Activated CD4-positive, alpha-beta T cell treated with anti-CD3 and anti-CD28 coated beads for 48 hours (primary cell): ENCODE measurements at regions not wholly inside any gene's neighbourhood (a gene's known extent, or its start where the extent isn't known, plus 50 kb on each side); places are given as distances from the start of the nearest gene placed in this dataset.

Source experiments
- DNase-seq: peaks from one replicate; pipeline ENCODE4 v3.0.0-alpha.2; 2020

- no peak for DNase-seq
These were observed 93.7 kb upstream of the RAB6C start for GRCh38 chr2:129885735-129886134.

- DNase-seq, result no peak
These were observed 91.7 kb upstream of the RAB6C start for GRCh38 chr2:129887688-129888266.

- DNase-seq, result no peak
These were observed 91.0 kb upstream of the RAB6C start for GRCh38 chr2:129888461-129888860.

GRCh38 chr2:129888896-129889295 lies 90.6 kb upstream of the RAB6C start:
- no peak for DNase-seq

- DNase-seq, result no peak
These were observed 87.8 kb upstream of the RAB6C start for GRCh38 chr2:129891341-129892320.

- no peak for DNase-seq
These were observed 87.1 kb upstream of the RAB6C start for GRCh38 chr2:129892360-129892759.

- DNase-seq, result no peak
These were observed 86.7 kb upstream of the RAB6C start for GRCh38 chr2:129892773-129893172.

GRCh38 chr2:129893244-129893643 lies 86.2 kb upstream of the RAB6C start:
- DNase-seq, result no peak

GRCh38 chr2:129894616-129895015 lies 84.8 kb upstream of the RAB6C start:
- DNase-seq, result no peak

GRCh38 chr2:129895061-129895460 lies 84.4 kb upstream of the RAB6C start:
- no peak for DNase-seq

GRCh38 chr2:129895526-129896082 lies 83.9 kb upstream of the RAB6C start:
- no peak for DNase-seq

- DNase-seq, result no peak
These were observed 83.0 kb upstream of the RAB6C start for GRCh38 chr2:129896226-129897100.

- DNase-seq, result no peak
These were observed 77.6 kb upstream of the RAB6C start for GRCh38 chr2:129901754-129902415.

GRCh38 chr2:129902731-129903585 lies 76.5 kb upstream of the RAB6C start:
- DNase-seq, result no peak

- DNase-seq, result no peak
These were observed 75.7 kb upstream of the RAB6C start for GRCh38 chr2:129903586-129904425.

GRCh38 chr2:129904532-129905446 lies 74.7 kb upstream of the RAB6C start:
- no peak for DNase-seq

- DNase-seq, result no peak
These were observed 73.8 kb upstream of the RAB6C start for GRCh38 chr2:129905664-129906081.

GRCh38 chr2:129906139-129906860 lies 73.2 kb upstream of the RAB6C start:
- no peak for DNase-seq

GRCh38 chr2:129906861-129907235 lies 72.6 kb upstream of the RAB6C start:
- DNase-seq, result no peak
